A673 (cell line): ENCODE measurements at regions not wholly inside any gene's neighbourhood (a gene's known extent, or its start where the extent isn't known, plus 50 kb on each side); places are given as distances from the start of the nearest gene placed in this dataset.

Experiments
- EZH2 ChIP-seq: fragments of 200-600 bp; sonication (generic); IDR thresholded peaks from 2 replicates; pipeline ENCODE4 v1.6.1; 2017; ENCODE audit warnings: borderline replicate concordance, low read depth, mild to moderate bottlenecking, mixed read lengths, antibody characterized with exemption, low read length; ENCODE audit not compliant: poor library complexity, severe bottlenecking
- TF ChIP-seq, protein P1 (sequence below): fragments of 300-800, 200-600 bp; sonication (generic); conservative IDR thresholded peaks from 2 replicates; pipeline ENCODE4 v1.5.1; 2017; ENCODE audit warnings: low read depth, mild to moderate bottlenecking, antibody characterized with exemption, low read length, moderate library complexity, mixed read lengths

DNA sequence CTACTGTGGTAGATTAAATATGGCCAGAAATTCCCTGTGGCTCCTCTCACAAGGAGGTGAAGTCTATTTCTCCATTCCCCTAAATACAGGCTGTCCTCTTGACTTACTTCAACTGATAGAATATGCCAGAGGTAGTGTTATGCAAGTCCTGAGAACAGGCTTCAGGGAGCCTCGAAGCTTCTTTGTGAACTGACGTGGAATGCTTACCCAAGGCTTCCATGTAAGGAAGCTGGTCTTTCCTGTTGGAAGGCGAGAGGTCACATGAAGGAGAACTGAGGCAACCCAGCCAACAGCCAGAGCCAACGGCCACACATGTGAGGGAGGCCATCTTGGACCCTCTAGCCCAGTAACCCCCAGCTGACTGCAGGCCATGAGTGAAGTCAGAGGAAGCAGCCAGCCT is 267.9 kb downstream of the MRTFB start:
- TF ChIP-seq, protein P1, sequence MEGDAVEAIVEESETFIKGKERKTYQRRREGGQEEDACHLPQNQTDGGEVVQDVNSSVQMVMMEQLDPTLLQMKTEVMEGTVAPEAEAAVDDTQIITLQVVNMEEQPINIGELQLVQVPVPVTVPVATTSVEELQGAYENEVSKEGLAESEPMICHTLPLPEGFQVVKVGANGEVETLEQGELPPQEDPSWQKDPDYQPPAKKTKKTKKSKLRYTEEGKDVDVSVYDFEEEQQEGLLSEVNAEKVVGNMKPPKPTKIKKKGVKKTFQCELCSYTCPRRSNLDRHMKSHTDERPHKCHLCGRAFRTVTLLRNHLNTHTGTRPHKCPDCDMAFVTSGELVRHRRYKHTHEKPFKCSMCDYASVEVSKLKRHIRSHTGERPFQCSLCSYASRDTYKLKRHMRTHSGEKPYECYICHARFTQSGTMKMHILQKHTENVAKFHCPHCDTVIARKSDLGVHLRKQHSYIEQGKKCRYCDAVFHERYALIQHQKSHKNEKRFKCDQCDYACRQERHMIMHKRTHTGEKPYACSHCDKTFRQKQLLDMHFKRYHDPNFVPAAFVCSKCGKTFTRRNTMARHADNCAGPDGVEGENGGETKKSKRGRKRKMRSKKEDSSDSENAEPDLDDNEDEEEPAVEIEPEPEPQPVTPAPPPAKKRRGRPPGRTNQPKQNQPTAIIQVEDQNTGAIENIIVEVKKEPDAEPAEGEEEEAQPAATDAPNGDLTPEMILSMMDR, result no peak
- TF ChIP-seq EZH2, result no peak
